ENCODE measurements at regions not wholly inside any gene's neighbourhood (a gene's known extent, or its start where the extent isn't known, plus 50 kb on each side); places are given as distances from the start of the nearest gene placed in this dataset.

GRCh38 chr3:186487819-186488218 is 56.4 kb downstream of the CRYGS start:
- no peaks in the 10 kb centered on the region for H3K4me1 ChIP-seq (replicated peaks)
- no peaks in the 10 kb centered on the region for H3K27me3 ChIP-seq (replicated peaks; ENCODE audit: insufficient read depth)
- intact Hi-C loops (cut with DNase I) = no loop called here
- TF ChIP-seq POLR2AphosphoS5 (IDR thresholded peaks at IDR 0.05) = no peak
- TF ChIP-seq POLR2A (IDR thresholded peaks at IDR 0.05) = no peak
- no peak for TF ChIP-seq CTCF (IDR thresholded peaks at IDR 0.05)
- WGBS = 50% methylated on average over 3 of the region's 3 CpGs
- no peak overlapping the region for H3K4me3 ChIP-seq
- no peaks in the 10 kb centered on the region for H3K36me3 ChIP-seq
- DNase-seq (ENCODE audit: low spot score) = no peak
- H3K9me3 ChIP-seq = no peaks in the 10 kb centered on the region
- H3K27ac ChIP-seq = no peak overlapping the region

GRCh38 chr3:186487037-186487436 is 57.1 kb downstream of the CRYGS start:
- no peak for TF ChIP-seq POLR2AphosphoS5 (IDR thresholded peaks at IDR 0.05)
- 85% methylated on average over 4 of the region's 4 CpGs for WGBS

GRCh38 chr3:186483611-186484340 is 60.4 kb downstream of the CRYGS start:
- DNase-seq (ENCODE audit: low spot score) = no peak
- no peak overlapping the region for H3K27ac ChIP-seq
- whole genome bisulfite sequencing = 78% methylated on average over 8 of the region's 8 CpGs
- H3K4me1 ChIP-seq (replicated peaks) = no peaks in the 10 kb centered on the region
- H3K9me3 ChIP-seq = no peaks in the 10 kb centered on the region
- no peak overlapping the region for H3K4me3 ChIP-seq
- TF ChIP-seq POLR2AphosphoS5 (IDR thresholded peaks at IDR 0.05) (no peak), POLR2A (IDR thresholded peaks at IDR 0.05) (no peak), CTCF (IDR thresholded peaks at IDR 0.05) (no peak)
- no peaks in the 10 kb centered on the region for H3K36me3 ChIP-seq
- H3K27me3 ChIP-seq (replicated peaks; ENCODE audit: insufficient read depth) = no peaks in the 10 kb centered on the region
- intact Hi-C loops (cut with DNase I) = no loop called here

More at GRCh38 chr3:186487037-186487436, 57.1 kb downstream of the CRYGS start:
- H3K36me3 ChIP-seq = no peaks in the 10 kb centered on the region
- no peaks in the 10 kb centered on the region for H3K9me3 ChIP-seq
- no peaks in the 10 kb centered on the region for H3K4me1 ChIP-seq (replicated peaks)
- no peak for DNase-seq (ENCODE audit: low spot score)
- H3K27me3 ChIP-seq (replicated peaks; ENCODE audit: insufficient read depth) = no peaks in the 10 kb centered on the region
- H3K27ac ChIP-seq = no peak overlapping the region
- intact Hi-C loops (cut with DNase I) = no loop called here
- H3K4me3 ChIP-seq = no peak overlapping the region

- 68% methylated on average over 4 of the region's 4 CpGs for WGBS
These were observed 62.7 kb downstream of the CRYGS start for GRCh38 chr3:186481526-186481925.

GRCh38 chr3:186477876-186478275 is 66.3 kb downstream of the CRYGS start:
- Histone ChIP-seq H3K4me1 (replicated peaks) (no peaks in the 10 kb centered on the region), H3K4me3 (no peak overlapping the region), H3K27me3 (replicated peaks; ENCODE audit: insufficient read depth) (no peaks in the 10 kb centered on the region), H3K9me3 (no peaks in the 10 kb centered on the region), H3K36me3 (no peaks in the 10 kb centered on the region), H3K27ac (no peak overlapping the region)
- no peak for TF ChIP-seq POLR2AphosphoS5 (IDR thresholded peaks at IDR 0.05)
- TF ChIP-seq CTCF (IDR thresholded peaks at IDR 0.05) = no peak
- TF ChIP-seq POLR2A (IDR thresholded peaks at IDR 0.05) = no peak
- DNase-seq (ENCODE audit: low spot score) = no peak
- WGBS = 86% methylated on average over 4 of the region's 4 CpGs
- intact Hi-C loops (cut with DNase I) = no loop called here

More at GRCh38 chr3:186481526-186481925, 62.7 kb downstream of the CRYGS start:
- Histone ChIP-seq H3K4me3 (no peak overlapping the region), H3K27ac (no peak overlapping the region), H3K4me1 (replicated peaks) (no peaks in the 10 kb centered on the region), H3K27me3 (replicated peaks; ENCODE audit: insufficient read depth) (no peaks in the 10 kb centered on the region), H3K9me3 (no peaks in the 10 kb centered on the region), H3K36me3 (no peaks in the 10 kb centered on the region)
- TF ChIP-seq CTCF (IDR thresholded peaks at IDR 0.05) = no peak
- no peak for TF ChIP-seq POLR2A (IDR thresholded peaks at IDR 0.05)
- TF ChIP-seq POLR2AphosphoS5 (IDR thresholded peaks at IDR 0.05) = no peak
- intact Hi-C loops (cut with DNase I) = no loop called here
- no peak for DNase-seq (ENCODE audit: low spot score)
